ENCODE measurements at regions not wholly inside any gene's neighbourhood (a gene's known extent, or its start where the extent isn't known, plus 50 kb on each side); places are given as distances from the start of the nearest gene placed in this dataset.
"Not testable (repeated sequence)": the region's sequence is repeated elsewhere in the genome, so short reads cannot be mapped to it uniquely, and the experiment has no call there.

GRCh38 chr13:90882551-90882950, 464.9 kb upstream of the MIR17HG start:
- no peak for DNase-seq

DNA sequence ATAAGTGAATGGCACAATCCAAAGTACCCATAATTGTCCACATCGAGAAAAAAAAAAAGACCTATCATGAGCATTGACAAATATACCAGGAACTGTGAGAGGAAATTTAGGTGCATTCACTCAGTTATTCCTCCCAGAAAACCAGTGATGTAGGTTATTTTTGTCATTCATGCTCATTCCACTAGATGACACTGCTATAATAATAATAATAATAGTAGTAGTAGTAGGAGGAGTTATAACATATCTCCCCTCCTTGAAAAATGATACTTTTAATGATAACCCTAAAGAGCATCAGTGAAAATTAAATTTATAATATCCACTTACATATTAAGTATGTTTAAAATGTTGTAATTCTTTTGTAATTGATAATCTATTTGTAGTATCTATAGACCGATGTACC, 463.9 kb upstream of the MIR17HG start:
- DNase-seq, result no peak

- no peak for DNase-seq
Observed at GRCh38 chr13:90884066-90884465, 463.4 kb upstream of the MIR17HG start.

DNA sequence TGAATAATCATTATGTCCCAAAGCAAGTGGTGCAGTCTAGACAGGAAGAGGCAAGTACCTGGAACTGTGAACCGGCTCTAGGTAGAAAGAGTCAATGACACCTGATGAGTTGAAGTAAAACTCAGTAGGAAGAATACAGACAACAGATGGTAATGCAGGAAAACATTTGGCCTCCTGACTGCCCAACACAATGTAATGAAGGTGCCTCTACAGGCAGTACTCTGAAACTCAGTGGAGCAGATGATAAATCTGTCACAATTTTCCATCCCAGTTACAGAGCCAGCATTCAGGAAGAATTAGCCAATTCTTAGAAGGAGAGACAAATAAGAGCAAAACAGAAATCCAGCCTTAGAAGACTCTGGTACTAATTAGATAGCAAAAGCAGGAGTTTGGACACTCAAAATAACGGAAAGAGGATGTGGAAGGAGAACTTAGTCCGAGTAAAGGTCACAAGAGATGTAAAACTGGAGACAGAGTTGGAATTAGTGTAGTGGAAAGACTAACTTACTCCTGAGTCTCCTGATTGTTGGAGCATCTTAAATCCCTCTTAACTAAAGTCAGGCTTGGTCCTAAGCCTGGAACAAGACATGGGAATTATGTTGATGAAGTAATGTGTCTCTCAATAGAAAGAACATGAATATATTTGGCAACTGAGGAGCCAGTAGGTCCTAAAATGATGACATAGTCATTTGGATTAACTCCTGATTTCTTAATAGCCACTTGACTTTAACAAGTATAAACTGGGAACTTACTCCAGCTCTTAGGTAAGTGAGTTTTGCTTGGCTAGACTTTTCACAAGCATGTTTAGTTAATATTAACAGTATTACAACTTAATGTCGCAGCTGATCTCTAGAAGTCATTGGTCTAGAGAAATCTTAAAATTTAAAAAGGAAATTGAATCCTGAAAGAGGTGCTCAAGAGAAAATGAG, 457.3 kb upstream of the MIR17HG start:
- no peak for DNase-seq

GRCh38 chr13:90891329-90891728, 456.2 kb upstream of the MIR17HG start:
- DNase-seq, result no peak

- not testable (repeated sequence) for DNase-seq
Observed at GRCh38 chr13:90893199-90893598, 454.3 kb upstream of the MIR17HG start.

- DNase-seq, result no peak
Observed at GRCh38 chr13:90896002-90896401, 451.5 kb upstream of the MIR17HG start.

- DNase-seq, result no peak
Observed at GRCh38 chr13:90898811-90899210, 448.7 kb upstream of the MIR17HG start.

DNA sequence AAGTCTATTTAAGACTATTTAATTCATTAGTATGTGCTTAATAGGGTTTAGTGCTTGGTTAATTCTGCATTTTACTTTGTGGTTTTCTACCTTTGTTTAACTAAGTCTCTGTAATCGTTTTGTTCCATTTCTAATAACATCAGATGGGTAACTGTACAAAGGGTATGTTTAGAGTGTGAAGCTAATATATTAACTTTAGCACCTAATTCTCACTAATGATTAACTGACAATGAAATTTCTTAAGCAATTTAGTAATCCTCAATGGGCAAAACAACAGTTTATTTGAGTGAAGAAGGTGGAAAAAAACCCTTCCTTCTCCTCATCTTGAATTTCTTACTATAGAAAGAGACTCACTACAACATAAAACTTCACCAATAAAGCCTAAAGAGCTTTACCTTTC, 448.1 kb upstream of the MIR17HG start:
- DNase-seq, result no peak

DNA sequence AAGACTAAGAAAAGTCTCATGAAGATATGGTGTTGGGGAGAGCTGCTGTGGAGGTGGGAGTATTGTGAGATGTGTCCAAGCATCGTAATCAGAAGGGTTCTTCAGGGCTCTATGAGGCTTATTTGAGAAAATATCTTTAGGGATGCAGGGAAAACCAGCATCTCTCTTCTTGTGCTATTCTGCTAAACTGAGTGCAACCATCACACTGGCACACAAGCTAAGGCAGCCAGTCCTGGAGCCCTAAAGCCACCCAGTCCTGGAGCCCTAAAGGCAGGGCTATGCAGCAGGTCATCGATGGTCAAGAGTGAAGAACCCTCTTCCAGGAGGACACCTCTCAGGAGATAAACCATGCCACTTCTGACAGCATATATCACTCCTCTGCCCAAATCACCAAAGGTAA, 445.2 kb upstream of the MIR17HG start:
- no peak for DNase-seq

GRCh38 chr13:90906554-90906953, 440.9 kb upstream of the MIR17HG start:
- DNase-seq, result no peak

GRCh38 chr13:90908792-90909191, 438.7 kb upstream of the MIR17HG start:
- DNase-seq, result no peak

DNA sequence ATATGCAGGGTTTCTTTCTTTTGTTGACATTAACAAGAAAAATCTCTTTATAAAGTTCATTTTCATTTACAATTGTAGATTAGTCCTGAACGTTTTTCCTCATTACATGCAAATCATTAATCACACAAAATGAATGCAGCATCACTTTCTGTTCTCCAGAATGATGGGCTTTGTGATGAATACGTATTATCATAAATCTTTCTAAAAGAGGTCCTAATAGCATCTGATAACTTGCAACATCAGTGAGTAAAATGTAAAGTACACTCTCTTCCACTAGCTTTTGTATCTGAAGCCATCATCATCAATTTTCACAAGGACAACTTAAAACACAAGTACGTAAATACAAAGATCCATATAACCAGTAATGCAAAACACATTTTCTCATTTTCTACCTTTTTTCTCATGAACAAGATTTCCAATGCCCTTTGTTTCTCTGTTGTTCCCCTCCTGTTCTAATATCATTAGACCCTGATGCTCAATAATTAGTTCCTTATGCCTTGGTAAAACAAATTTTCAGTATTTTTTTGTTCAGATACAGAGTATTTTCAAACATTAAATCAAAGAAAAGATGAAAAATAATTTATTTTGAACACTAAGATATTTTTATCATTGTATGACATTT, 437.4 kb upstream of the MIR17HG start:
- DNase-seq, result no peak

GRCh38 chr13:90912247-90912646, 435.2 kb upstream of the MIR17HG start:
- no peak for DNase-seq

- DNase-seq, result no peak
Observed at GRCh38 chr13:90918536-90918935, 429.0 kb upstream of the MIR17HG start.

- no peak for DNase-seq
Observed at GRCh38 chr13:90919153-90919552, 428.3 kb upstream of the MIR17HG start.

DNA sequence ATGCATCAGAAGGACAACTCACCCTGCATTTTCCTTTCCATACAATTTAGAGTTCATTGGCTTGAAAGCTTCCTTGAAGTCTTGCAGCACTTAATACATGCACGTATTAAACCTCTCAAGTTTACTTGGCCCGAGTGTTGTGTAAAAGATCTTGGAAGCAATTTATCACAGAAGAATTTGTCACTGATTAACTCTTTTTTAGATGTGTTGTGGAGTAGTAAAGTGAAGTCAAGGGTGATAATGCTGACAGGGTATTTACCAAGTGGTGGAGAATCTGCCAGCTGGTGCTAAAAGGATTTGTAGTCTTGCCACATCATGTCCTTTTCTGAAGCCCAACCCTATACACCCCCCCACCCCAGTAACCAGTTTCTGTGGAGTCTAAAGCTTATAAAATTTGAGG, 421.0 kb upstream of the MIR17HG start:
- DNase-seq, result no peak

DNA sequence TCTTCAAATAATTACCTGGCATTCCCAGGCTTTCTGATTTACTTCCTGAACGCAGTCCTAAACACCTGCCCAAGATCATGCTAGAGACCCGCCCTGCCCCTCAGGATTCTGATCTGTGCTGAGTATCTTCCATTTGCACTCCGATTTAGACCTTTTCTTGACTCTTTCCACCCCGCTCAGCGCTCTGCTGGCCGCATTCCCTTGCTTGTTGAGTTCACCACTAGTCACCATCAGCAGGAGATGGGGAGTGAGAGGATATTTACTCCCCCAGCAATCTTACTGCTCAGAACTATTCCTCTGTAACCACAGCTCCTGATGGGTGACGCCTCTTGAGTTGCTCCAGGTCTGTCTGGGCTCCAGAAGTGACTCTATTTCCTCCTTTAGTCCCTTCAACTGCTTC, 419.4 kb upstream of the MIR17HG start:
- DNase-seq, result no peak

- no peak for DNase-seq
Observed at GRCh38 chr13:90933097-90933826, 414.2 kb upstream of the MIR17HG start.

GRCh38 chr13:90934741-90935140, 412.7 kb upstream of the MIR17HG start:
- DNase-seq, result no peak

DNA sequence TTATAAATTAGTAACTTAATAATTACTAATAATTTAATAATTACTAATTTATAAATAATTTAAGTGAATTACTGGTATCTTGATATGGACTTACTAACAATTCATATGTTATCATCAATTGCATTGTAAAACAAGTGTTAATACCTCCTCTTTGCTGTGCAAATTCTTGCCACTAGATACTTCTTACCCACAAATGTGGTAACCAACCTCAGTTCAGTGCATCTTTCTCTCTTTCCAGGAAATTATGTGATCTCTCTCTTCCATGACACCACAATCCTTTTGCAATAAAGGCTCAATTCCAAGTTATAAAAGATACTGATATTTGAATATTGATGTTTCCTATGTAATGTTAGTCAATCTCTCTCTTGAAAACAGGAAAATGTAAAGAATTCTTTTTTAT, 408.6 kb upstream of the MIR17HG start:
- no peak for DNase-seq

DNA sequence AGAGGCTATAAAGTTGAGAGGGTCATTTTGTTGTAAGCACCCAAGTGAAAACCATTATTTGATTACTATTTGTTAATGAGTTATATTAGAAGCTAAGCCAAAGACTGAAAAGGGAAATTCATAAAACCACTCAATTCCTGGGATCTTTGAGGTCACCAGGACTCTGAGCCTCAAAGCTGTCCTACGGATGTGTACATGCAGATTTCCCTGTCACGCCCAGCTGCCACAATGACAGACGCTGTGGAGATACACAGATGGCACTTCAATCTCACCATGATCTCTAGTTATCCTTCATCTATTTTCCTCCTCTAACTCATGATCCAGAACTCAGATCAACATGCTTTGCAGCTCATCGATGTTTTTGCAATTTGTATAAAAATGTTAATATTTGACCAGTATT, 403.5 kb upstream of the MIR17HG start:
- DNase-seq, result no peak

DNA sequence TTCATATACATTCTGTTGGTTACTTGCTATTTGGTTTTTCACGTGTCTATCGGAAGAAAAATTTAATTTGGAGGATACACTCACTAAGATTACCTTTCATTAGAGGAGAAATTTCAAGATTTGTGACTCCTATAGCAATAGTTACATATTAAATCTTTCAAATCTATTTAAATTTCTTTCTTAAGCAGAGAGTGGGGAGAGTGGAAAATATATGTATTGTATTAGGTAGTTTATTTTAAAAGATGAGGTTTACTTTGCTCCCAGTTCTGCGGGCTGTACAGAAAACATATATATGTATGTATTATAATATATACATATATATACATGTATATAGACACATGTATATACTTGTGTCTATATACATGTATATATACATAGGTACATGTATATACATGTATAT, 402.3 kb upstream of the MIR17HG start:
- not testable (repeated sequence) for DNase-seq

- not testable (repeated sequence) for DNase-seq
Observed at GRCh38 chr13:90946125-90946524, 401.4 kb upstream of the MIR17HG start.

All from right forelimb (tissue), 1 donor.